CD14-positive monocyte (primary cell): ENCODE measurements at regions not wholly inside any gene's neighbourhood (a gene's known extent, or its start where the extent isn't known, plus 50 kb on each side); places are given as distances from the start of the nearest gene placed in this dataset.

Experiments
- DNase-seq, 3 donors: peaks; one replicate each; pipeline ENCODE4 v3.0.0-alpha.2; 2011 to 2022
- H2AFZ ChIP-seq: 2 replicates; pipeline ENCODE4 v1.6.0; 2012; ENCODE audit warnings: mild to moderate bottlenecking, low read depth, low read length, inconsistent platforms; ENCODE audit not compliant: insufficient read depth, poor library complexity, severe bottlenecking
- H3K27ac ChIP-seq, 2 donors: 1 replicate in 1 of 2; 2 replicates in 1 of 2; pipeline ENCODE4 v1.5.1; 2012 to 2013; ENCODE audit warnings: low read length in 2 of 2, control low read depth in 1 of 2, inconsistent platforms in 1 of 2, low read depth in 1 of 2, mild to moderate bottlenecking in 1 of 2
- H3K27me3 ChIP-seq, 2 donors: one replicate each; pipeline versions ENCODE4 v1.6.0 to v1.6.1; 2011 to 2013; ENCODE audit warnings: low read length in 2 of 2; ENCODE audit not compliant: control insufficient read depth in 2 of 2, insufficient read depth in 2 of 2
- H3K36me3 ChIP-seq, 2 donors: replicated peaks in 1 of 2; 1 replicate in 1 of 2; 2 replicates in 1 of 2; pipeline versions ENCODE4 v1.5.1 to v1.6.1; 2012 to 2013; ENCODE audit warnings: low read length in 2 of 2, control low read depth in 1 of 2, inconsistent platforms in 1 of 2, mild to moderate bottlenecking in 1 of 2; ENCODE audit not compliant: insufficient read depth in 2 of 2, control insufficient read depth in 1 of 2
- H3K4me1 ChIP-seq, 2 donors: 1 replicate in 1 of 2; 2 replicates in 1 of 2; pipeline versions ENCODE4 v1.5.1 to v1.6.1; 2012 to 2013; ENCODE audit warnings: low read length in 2 of 2, control low read depth in 1 of 2, inconsistent platforms in 1 of 2, mild to moderate bottlenecking in 1 of 2, moderate library complexity in 1 of 2; ENCODE audit not compliant: insufficient read depth in 2 of 2, control insufficient read depth in 1 of 2
- H3K4me2 ChIP-seq: replicated peaks from 2 replicates; pipeline ENCODE3; 2012; ENCODE audit warnings: low read length, moderate library complexity, mild to moderate bottlenecking; ENCODE audit not compliant: poor library complexity, severe bottlenecking; ENCODE audit errors: extremely low read depth
- H3K4me3 ChIP-seq, 3 experiments: fragments of 200-600 bp in 1 of 3; sonication (generic) in 1 of 3; replicated peaks in 1 of 3; 1 replicate in 2 of 3; 2 replicates in 1 of 3; pipeline ENCODE4 v1.5.1; 2011 to 2013; ENCODE audit warnings: low read length in 3 of 3, mild to moderate bottlenecking in 3 of 3, control low read depth in 2 of 3, low read depth in 2 of 3, inconsistent platforms in 1 of 3, moderate library complexity in 1 of 3
- H3K79me2 ChIP-seq: 2 replicates; pipeline ENCODE4 v1.6.0; 2012; ENCODE audit warnings: mild to moderate bottlenecking, control low read depth, inconsistent platforms, low read length, moderate library complexity; ENCODE audit not compliant: insufficient read depth
- H3K9ac ChIP-seq: 2 replicates; pipeline ENCODE4 v1.6.0; 2017; ENCODE audit warnings: low read length, mild to moderate bottlenecking; ENCODE audit not compliant: insufficient read depth, poor library complexity, severe bottlenecking
- H3K9me3 ChIP-seq, 2 donors: replicated peaks in 1 of 2; 1 replicate in 1 of 2; 2 replicates in 1 of 2; pipeline versions ENCODE4 v1.5.1 to v1.6.1; 2012 to 2013; ENCODE audit warnings: low read length in 2 of 2, control low read depth in 1 of 2; ENCODE audit not compliant: control insufficient read depth in 1 of 2, insufficient read depth in 1 of 2
- H4K20me1 ChIP-seq: 2 replicates; pipeline ENCODE4 v1.6.0; 2012; ENCODE audit warnings: mild to moderate bottlenecking, low read length, control low read depth, moderate library complexity; ENCODE audit not compliant: insufficient read depth
- H3K27ac Mint-ChIP-seq, 7 donors: one replicate each; pipeline ENCODE4 v1.8.0; 2020; ENCODE audit warnings: mild to moderate bottlenecking in 7 of 7, mixed read lengths in 7 of 7, moderate library complexity in 6 of 7, inconsistent platforms in 2 of 7
- H3K27me3 Mint-ChIP-seq, 3 donors: one replicate each; pipeline ENCODE4 v1.8.0; 2021 to 2022; ENCODE audit warnings: low read depth in 3 of 3, mild to moderate bottlenecking in 3 of 3, mixed read lengths in 3 of 3, moderate library complexity in 3 of 3, inconsistent platforms in 1 of 3
- H3K36me3 Mint-ChIP-seq, 2 donors: one replicate each; pipeline ENCODE4 v1.8.0; 2020; ENCODE audit warnings: mixed read lengths in 2 of 2, inconsistent platforms in 1 of 2, mild to moderate bottlenecking in 1 of 2
- H3K4me1 Mint-ChIP-seq: one replicate; pipeline ENCODE4 v1.8.0; 2020; ENCODE audit warnings: mild to moderate bottlenecking, mixed read lengths
- H3K4me3 Mint-ChIP-seq, 2 donors: one replicate each; pipeline ENCODE4 v1.8.0; 2020; ENCODE audit warnings: mild to moderate bottlenecking in 2 of 2, mixed read lengths in 2 of 2, moderate library complexity in 1 of 2
- H3K9me3 Mint-ChIP-seq, 7 donors: one replicate each; pipeline ENCODE4 v1.8.0; 2020 to 2022; ENCODE audit warnings: mixed read lengths in 7 of 7, mild to moderate bottlenecking in 6 of 7, moderate library complexity in 6 of 7, inconsistent platforms in 2 of 7
- CTCF ChIP-seq: fragments of 200-600 bp; IDR thresholded peaks from one replicate; pipeline ENCODE4 v1.8.0; 2022; ENCODE audit warnings: antibody characterized with exemption, mild to moderate bottlenecking
- WGBS: methylation state at CpG from one replicate; pipeline ENCODE4 v1.1.5; 2013; ENCODE audit warnings: missing lambda C conversion rate; ENCODE audit not compliant: insufficient coverage; 5-methylcytosine and 5-hydroxymethylcytosine counted together
- intact Hi-C, 2 donors: fragments of 100-400 bp; cut with micrococcal nuclease; formaldehyde crosslinking; loops; one replicate each; pipeline versions ENCODE4 v1.15.0 to v1.15.1; 2023

- no CpG with 5 or more reads among the region's 1 CpG for WGBS
- H3K4me1 Mint-ChIP-seq: no peaks in the 10 kb centered on the region
Observed at GRCh38 chr1:193680247-193680923, 494.0 kb upstream of the B3GALT2 start.

GRCh38 chr1:193677874-193678273 is 491.5 kb upstream of the B3GALT2 start:
- H3K4me1 Mint-ChIP-seq: no peaks in the 10 kb centered on the region
- H3K27ac ChIP-seq: no peak overlapping the region
- intact Hi-C loops: no loop called here
- no peaks in the 10 kb centered on the region for H4K20me1 ChIP-seq
- H3K36me3 Mint-ChIP-seq: no peaks in the 10 kb centered on the region
- no peaks in the 10 kb centered on the region for H3K27me3 ChIP-seq
- no peak overlapping the region for H3K4me3 ChIP-seq
- H3K9me3 Mint-ChIP-seq: peaks cover 0 to 5% (median 2%) of the 10 kb centered on the region in 7 donors
- peaks cover 0 to 3% of the 10 kb centered on the region in 2 donors for H3K9me3 ChIP-seq
- no peaks in the 10 kb centered on the region for H3K79me2 ChIP-seq
- H3K4me3 Mint-ChIP-seq: no peak overlapping the region
- no peak overlapping the region for H2AFZ ChIP-seq
- no peak overlapping the region for H3K4me2 ChIP-seq
- no peak overlapping the region for H3K27ac Mint-ChIP-seq
- H3K4me1 ChIP-seq: no peaks in the 10 kb centered on the region
- DNase-seq: no peak
- no peaks in the 10 kb centered on the region for H3K27me3 Mint-ChIP-seq
- no peak overlapping the region for H3K9ac ChIP-seq
- no peak for TF ChIP-seq CTCF
- H3K36me3 ChIP-seq: no peaks in the 10 kb centered on the region
- WGBS: no CpG with 5 or more reads among the region's 3 CpGs

More at GRCh38 chr1:193680247-193680923, 494.0 kb upstream of the B3GALT2 start:
- Histone ChIP-seq H3K27ac (no peak overlapping the region), H3K4me2 (no peak overlapping the region), H3K79me2 (no peaks in the 10 kb centered on the region), H3K9ac (no peak overlapping the region), H3K4me1 (no peaks in the 10 kb centered on the region), H2AFZ (no peak overlapping the region), H3K4me3 (no peak overlapping the region), H3K9me3 (peaks cover 0 to 3% of the 10 kb centered on the region in 2 donors), H4K20me1 (no peaks in the 10 kb centered on the region), H3K27me3 (no peaks in the 10 kb centered on the region), H3K36me3 (no peaks in the 10 kb centered on the region)
- no peak overlapping the region for H3K4me3 Mint-ChIP-seq
- H3K27me3 Mint-ChIP-seq: no peaks in the 10 kb centered on the region
- no peak for DNase-seq
- TF ChIP-seq CTCF: no peak
- intact Hi-C loops: no loop called here
- no peaks in the 10 kb centered on the region for H3K36me3 Mint-ChIP-seq
- H3K27ac Mint-ChIP-seq: no peak overlapping the region
- peaks cover 0 to 4% (median 0%) of the 10 kb centered on the region in 7 donors for H3K9me3 Mint-ChIP-seq
